ENCODE measurements at regions not wholly inside any gene's neighbourhood (a gene's known extent, or its start where the extent isn't known, plus 50 kb on each side); places are given as distances from the start of the nearest gene placed in this dataset.

GRCh38 chr13:26989261-26989956 lies 182.2 kb downstream of the USP12 start:
- DNase-seq (ENCODE audit: low read depth): no peak

GRCh38 chr13:26988059-26988769 lies 183.4 kb downstream of the USP12 start:
- DNase-seq (ENCODE audit: low read depth): no peak

GRCh38 chr13:26987486-26988013 lies 184.1 kb downstream of the USP12 start:
- DNase-seq (ENCODE audit: low read depth): no peak

GRCh38 chr13:26985285-26985878 lies 186.2 kb downstream of the USP12 start:
- DNase-seq (ENCODE audit: low read depth): peak; percentile 81

- DNase-seq (ENCODE audit: low read depth): no peak
Observed at GRCh38 chr13:26984337-26984736, 187.3 kb downstream of the USP12 start.

GRCh38 chr13:26983543-26984320 lies 187.9 kb downstream of the USP12 start:
- DNase-seq (ENCODE audit: low read depth): peak; percentile 45

- DNase-seq (ENCODE audit: low read depth): no peak
Observed at GRCh38 chr13:26980099-26981031, 191.2 kb downstream of the USP12 start.

- DNase-seq (ENCODE audit: low read depth): no peak
Observed at GRCh38 chr13:26979334-26979733, 192.3 kb downstream of the USP12 start.

- DNase-seq (ENCODE audit: low read depth): no peak
Observed at GRCh38 chr13:26978081-26978860, 193.3 kb downstream of the USP12 start.

- peak; percentile 58 for DNase-seq (ENCODE audit: low read depth)
Observed at GRCh38 chr13:26977541-26977940, 194.1 kb downstream of the USP12 start.

GRCh38 chr13:26976313-26976712 lies 195.3 kb downstream of the USP12 start:
- no peak for DNase-seq (ENCODE audit: low read depth)

GRCh38 chr13:26973946-26974345 lies 197.7 kb downstream of the USP12 start:
- DNase-seq (ENCODE audit: low read depth): no peak

- no peak for DNase-seq (ENCODE audit: low read depth)
Observed at GRCh38 chr13:26973295-26973694, 198.3 kb downstream of the USP12 start.

- DNase-seq (ENCODE audit: low read depth): peak; percentile 21
Observed at GRCh38 chr13:26971990-26972887, 199.4 kb downstream of the USP12 start.

- DNase-seq (ENCODE audit: low read depth): no peak
Observed at GRCh38 chr13:26968431-26969341, 202.9 kb downstream of the USP12 start.

GRCh38 chr13:26967119-26968038 lies 204.2 kb downstream of the USP12 start:
- DNase-seq (ENCODE audit: low read depth): no peak

- no peak for DNase-seq (ENCODE audit: low read depth)
Observed at GRCh38 chr13:26966701-26967080, 204.9 kb downstream of the USP12 start.
